ENCODE measurements at regions not wholly inside any gene's neighbourhood (a gene's known extent, or its start where the extent isn't known, plus 50 kb on each side); places are given as distances from the start of the nearest gene placed in this dataset.
"Not testable (repeated sequence)": the region's sequence is repeated elsewhere in the genome, so short reads cannot be mapped to it uniquely, and the experiment has no call there.

DNA sequence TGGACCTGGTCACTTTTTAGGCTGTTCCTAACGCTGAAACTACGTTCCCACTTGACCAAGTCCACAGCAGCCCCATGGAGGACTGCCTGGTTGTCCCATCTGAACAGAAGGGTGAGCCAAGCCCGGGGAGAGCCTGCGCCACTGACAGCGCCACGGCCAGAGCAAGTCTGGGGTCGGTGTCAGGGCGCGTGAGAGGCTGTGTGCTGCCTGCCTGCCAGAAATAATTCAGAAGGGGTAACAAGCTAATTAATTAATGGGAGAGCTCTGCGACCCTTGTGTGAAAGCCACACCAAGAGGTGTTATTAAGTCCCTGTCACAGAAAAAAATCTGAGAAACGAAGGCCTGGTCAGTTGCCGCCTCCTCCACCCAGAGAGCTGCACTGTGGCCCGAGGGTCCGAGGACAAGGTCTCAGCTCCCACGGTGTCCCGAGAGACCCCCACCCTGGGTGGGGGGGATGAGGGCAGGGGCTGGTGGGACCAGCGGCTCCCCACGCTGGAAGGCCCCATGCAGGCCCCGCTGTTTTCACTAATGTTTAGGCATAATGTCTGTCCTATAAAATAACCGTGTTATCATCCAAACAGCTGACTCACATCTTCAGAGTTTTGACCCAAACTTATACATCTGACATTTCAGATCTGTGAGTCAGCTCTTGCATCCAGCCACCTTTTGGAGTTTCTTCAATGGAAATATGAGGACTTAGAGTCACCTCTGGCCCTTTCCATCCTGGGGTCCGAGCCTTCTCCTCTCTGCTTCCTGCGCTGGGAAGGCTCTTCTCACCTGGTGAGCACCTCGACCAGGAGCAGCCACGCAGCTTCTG is 58.5 kb downstream of the DLL1 start:
- no peak for DNase-seq

DNA sequence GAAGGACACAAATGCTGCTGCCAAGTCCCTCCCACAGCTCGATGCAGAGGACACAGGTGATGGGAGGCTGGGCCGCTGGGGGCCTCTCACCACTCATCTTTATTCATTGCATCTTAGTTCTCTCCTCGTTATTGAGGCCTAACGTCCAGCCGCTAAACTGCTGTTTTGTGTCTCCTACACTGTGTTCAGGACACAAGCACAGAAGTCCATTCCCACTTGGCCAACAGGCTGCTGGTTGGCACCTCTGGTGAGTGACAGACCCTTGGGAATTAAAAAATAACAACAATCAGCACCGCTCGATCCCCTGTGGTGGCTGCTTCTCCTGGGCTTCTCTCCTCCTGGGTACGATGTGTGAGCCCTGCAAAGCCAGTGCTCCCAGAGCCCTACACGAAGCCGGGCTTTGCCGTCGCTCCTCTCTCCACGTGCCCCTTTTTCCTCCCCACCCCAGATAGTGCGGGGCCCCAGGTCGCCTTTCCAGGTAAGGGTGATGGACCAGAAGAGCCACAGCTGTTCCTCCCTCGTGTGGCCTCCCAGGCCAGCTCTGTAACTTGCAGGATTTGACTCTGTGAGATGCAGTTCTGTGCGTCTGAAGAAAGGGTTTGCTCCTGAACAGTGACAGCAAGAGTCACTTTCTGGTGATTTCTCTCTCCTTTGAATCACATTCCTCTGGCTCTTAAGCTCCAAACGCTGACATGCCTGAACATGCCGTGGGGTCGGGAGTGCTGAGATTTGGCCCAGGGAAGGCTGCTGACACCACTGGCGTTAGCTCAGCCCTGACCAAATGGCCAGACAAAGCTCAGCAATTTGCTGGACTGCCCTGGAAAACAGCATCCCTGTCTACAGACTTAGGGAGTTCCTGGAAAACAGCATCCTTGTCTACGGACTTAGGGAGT is 59.3 kb downstream of the DLL1 start:
- DNase-seq, result no peak

DNA sequence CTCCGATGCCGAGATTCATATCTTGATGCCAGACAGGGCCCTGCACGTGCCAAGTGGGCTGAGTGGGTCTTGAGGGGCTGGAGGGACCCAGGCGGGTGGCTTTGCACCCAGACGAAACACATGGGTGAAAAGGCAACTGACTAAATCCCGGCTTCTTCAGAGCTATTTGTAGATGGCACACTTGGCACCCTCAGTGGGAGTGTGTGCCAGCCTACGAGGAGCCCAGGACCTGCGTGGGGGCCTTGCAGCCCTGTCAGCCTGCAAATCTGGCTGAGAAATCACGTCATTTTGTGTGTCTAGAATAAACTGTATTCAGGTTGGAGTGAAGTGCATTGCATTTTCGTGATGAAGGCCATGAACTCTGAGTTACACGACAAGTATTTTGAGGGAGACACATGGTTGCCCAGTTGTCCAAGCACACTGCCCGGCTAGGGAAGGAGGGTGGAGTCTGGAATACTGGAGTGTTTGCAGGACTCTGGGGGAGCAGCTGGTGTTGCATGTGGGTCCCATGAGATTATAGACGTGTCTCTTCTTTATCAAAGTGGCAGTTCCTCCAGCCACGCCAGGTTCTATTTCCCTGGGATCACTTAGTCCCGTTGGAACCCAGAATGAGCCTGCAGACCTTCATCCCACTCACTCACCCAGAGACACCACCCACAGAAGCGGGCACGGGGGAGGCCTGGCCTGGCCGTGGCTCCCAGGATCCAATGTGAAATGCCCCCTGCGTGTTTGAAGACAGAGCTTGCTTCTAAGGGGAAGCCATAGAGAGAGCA is 60.2 kb downstream of the DLL1 start:
- DNase-seq, result no peak

DNA sequence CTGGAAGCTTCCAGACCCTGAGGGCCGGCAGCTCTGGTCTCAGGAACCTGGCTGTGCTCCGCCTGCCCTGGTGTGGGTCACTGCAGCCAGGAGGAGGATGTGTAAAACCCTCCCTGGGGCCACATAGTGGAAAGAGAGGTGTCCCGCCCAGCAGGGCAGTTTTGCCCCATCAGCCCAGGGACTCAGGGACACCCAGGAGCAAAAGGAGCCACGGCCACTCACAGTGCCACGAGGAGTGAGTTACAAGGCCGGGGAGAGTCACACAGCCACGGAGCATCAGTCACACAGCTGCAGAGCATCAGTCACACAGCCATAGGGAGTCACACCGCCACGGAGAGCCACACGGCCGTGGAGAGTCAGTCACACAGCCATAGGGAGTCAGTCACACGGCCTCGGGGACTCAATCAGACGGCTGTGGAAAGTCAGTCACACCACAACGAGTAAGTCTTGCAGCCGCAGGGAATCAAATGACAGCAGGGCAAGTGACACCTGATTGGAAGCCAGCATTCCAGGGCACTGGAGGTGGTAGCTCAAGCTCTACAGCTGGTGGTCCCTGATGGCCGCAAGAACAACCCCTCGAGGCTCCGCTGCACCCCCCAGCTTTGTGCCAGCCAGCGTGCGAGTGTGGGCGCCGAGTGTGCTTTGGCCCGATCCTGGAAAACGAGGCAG is 60.9 kb downstream of the DLL1 start:
- DNase-seq, result no peak

DNA sequence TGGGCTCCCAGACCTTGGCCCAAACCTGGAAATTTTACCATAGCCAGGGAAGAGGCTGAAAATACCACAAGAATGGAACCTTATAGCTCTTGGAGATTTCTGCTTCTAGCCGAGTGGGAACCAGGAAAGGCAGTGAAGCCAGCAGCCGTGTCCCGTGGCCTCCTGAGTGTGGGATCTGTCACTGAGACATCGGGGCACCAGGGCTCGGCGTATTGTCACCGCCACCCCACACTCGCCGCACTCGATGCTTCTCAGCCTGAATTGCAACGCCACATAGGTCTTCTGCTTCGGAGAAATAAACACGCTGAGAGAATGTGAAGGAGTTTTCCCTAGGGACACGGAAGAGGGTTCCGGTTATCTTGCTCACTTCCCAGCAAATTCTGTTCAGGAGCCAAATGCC is 61.5 kb downstream of the DLL1 start:
- DNase-seq, result no peak

DNA sequence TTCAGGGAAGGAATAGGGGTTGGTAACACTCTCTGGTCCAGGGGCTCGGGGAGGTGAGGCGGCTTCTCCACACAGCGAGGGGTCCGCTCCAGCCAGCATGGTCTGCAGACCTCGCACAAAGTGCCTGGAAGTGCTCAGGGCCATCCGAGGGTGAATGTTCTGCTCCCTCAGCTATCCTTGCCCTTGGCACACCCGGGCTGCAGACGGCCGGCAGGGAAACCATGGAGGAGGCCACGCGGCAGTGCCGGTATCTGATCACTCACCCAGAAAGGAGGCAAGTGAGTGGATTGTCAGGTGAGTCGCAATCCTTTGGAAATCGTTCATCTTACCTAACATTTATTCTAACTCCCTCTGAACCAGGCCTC is 62.0 kb downstream of the DLL1 start:
- no peak for DNase-seq

DNA sequence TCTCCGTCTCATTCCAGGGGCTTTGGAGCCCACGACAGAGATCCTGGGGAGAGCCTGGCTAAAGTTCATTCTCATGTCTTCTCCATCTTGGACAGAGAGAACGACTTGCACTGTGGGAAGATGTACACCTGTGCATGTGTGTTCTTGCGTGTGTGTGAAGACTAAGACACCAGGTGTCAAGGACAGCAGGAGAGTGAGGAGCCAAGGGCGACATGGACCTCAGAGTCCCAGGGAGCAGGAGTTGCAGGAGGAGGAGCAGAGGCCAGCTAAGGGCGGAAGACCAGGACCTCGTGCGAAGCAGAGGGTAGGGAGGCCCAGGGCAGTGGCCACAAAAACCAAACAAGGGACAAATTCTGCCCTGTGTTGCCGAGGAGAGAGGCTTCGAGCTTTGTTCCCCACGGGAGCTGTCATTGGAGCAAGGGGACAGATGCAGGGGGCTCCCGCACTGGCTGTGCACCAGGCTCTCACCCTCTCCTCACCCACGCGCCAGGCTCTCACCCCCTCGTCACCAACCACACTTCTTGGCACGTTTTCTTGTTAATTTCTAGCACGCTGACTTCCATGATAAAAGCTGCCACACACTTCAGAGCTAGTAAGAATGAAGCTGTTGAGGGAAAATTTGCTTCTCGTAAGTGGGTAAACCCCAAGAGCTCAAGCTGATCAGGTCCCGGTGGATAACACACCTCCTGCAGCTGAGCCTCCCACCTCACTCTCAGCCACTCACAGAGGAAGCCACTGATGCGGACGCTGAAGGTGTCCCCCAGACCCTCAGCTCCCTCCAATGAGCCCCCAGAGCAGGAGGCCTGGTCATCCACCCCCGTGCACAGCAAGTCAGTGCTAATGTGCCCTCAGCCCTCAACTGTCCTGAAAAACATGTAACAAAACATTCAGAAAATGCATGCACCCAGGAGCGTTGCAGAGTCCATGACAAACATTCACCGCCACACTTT is 62.6 kb downstream of the DLL1 start:
- no peak for DNase-seq

DNA sequence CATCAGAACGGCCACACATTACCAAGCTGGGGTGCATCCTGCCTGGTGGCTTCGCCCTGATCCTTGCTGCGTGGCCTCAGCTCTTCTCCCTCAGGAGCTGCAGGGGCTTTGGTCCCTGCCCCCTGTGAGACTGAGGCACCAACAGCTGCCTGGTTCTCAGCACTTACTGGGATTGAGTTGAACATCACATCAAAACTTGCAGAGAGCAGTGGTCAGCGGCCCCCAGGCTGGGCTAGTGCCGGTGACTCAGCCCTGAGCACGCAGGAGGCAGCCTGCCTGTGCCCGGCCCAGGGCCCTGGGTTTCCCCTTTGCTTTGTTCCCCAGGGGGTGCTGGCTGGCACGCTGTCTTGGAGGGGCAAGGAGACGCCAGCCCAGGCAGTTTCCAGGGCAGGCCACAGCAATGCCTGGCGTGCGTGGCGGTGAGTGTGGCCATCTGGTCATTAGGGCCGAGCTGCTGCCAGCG is 63.3 kb downstream of the DLL1 start:
- no peak for DNase-seq

DNA sequence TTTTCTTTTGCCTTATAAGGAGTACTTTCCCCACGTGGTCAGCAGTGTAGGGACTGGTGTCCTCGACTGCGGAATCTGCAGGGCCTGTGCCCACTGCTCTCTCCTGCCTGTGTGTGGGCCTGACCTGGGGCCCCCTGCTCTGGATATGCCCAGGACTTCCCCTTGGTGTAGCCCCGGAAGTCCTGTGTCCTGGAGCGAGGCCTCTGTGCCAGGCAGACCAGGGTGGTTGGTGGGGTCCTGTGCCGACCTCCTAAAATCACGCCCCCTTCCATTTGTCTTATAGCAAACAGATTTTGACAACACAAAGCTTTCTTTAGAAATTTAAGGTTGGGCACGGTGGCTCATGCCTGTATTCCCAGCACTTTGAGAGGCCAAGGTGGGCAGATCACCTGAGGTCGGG is 64.2 kb downstream of the DLL1 start:
- no peak for DNase-seq

DNA sequence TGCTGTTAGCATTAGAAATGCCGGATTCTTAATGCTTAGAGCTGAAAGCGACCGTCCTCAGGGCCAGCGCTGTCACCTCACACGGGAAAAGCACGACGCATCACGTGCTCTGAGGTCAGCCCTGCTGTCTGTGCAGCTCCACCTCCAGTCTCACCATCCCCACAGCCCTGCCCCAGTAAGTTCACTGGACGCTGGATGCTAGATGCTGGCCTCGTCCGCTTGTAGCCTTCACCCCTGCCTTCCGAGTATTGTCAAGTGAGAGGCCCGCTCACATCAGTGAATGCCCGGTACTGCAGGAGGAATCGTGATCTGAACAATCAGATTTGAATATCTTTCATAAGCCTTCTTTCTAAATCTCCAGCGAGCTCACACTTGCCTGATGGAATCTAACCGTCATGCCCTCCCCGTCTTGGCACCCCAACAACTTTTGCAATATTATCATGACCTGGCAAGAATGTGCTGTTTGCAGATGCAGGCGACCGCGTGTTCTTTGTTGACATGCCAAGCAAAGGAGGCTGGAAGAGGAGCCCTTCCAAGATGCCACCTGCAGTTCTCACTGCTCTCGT is 64.9 kb downstream of the DLL1 start:
- no peak for DNase-seq

DNA sequence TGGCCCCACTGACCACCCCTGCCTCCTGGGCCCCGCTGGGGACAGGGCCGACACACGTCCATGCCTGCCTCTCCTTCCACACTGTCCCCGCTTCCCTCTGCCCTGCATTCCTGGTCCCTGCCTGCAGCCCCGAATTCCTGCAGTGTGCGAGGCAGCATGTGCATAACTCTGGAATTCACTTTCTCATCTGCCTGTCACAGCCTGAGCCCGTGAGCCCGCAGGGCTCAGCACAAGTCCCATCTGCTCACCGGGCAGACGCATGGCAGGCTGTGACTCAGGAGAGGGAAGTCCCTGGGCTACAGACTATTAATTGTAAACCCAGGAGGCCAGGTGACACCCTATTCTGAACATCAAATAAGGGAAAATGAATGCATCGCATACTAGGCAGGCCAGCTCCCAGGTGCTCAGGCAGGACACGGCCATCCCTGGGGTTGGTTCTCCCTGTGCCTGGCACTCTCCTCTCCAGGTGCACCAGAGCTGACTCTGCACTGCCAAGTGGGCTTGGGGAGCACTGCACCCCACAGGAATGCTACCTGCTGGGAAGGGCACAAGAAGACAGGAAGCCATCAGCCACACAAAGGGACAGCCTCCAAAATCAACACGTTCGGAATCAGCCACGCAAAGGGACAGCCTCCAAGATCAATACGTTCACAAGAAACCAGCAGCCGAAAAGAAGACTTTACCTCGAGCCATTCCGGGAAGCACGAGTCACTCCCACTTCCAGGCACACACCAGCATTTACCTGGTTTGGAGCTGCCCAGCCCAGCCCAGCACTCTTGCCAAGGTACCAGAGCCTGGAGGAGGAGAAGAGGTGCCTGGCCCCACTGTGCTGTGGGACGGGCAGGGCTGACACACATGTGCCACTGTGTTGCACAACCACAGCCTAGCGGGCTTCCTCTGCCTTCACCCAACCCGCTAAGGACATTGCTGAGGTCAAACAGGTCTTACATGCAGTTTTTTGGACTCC is 65.9 kb downstream of the DLL1 start:
- no peak for DNase-seq

DNA sequence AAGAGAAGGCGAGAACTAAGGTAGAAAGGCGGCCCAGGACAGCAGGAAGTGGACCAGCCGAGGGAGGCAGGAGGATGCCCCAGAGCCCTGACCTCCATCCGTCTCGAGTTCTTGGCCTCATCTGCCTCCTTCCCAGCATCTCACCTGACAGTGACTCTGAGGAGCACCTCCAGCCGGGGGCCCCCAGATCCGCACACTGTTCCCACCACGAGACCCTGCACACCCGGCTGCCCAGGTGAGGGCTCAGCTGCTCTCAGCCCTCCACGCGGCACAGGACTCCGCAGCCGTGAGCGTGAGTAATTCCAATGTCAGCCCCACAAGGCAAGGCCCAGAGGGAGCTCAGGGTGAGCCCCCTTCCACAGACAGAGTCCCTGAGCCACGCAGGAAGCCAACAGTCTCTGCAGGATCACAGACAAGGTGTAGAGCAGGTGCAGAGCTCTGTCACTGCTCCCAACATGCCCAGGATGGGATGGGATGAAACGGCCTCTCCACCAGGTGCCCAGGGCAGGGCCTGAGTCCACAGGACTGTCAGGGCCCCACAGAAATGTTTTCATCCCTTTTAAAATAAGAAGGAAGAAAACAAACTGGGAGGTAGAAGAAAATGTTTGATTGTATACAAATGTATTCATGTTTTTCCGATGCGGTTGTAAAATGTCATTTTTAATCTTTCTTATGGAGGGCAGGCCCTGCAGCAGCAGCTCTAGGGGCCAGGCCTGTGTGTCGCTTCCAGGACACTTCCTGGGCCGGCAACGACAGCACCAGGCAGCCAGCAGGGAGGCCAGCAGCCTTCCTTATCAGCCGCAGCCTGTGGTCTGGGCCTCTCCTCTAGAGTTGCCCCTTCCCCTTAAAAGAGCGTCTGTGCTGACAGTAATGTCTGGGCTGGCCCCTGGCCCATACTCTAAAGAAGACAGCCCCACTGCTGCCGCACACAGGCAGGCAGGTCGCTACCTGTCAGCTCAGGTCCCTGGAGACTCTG is 66.9 kb downstream of the DLL1 start:
- DNase-seq, result no peak

DNA sequence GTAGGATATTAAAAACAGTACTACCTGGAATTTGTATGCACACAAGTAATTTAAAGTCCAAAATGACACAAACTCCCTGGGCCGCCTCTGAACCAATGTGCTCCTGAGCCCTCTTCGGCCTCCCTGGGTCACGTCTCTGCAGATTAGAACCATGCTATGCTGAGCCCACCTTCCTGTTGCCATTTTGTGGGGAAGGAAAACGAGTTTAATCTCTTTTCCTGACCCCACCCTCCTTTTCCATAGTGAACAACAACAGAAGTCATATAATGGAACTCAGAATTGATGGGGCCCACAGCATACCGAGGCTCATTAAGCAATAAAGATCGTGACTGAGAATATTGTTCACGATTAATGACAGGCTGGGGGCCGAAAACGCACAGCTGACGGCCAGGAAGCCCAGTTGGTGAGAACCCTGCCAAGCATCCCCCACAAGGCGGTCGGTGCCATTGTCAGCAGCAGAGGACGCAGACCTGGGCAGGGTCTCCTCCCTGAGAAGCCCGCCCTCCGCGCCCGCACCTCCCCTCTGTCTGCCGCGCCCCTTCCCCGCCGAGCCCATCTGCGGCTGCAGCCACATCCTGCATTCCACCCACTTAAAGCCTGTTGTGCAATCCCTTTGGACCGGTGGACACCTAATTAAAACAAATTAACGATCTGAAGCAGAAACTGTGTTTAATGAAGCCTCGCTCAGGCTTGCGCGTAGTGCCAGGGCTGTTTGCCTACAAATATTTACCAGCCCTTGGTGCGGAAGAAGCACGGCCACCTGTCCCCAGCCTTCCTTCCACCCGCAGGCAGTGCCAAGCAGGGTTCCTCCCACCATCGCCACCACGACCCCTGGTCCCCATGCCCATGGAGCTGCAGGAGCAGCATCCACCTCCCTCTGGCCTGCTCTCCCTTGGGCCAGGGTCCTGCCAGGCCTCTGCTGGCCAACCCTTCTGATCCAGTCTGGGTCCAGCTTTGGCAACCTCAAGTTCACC is 68.1 kb downstream of the DLL1 start:
- DNase-seq, result no peak

DNA sequence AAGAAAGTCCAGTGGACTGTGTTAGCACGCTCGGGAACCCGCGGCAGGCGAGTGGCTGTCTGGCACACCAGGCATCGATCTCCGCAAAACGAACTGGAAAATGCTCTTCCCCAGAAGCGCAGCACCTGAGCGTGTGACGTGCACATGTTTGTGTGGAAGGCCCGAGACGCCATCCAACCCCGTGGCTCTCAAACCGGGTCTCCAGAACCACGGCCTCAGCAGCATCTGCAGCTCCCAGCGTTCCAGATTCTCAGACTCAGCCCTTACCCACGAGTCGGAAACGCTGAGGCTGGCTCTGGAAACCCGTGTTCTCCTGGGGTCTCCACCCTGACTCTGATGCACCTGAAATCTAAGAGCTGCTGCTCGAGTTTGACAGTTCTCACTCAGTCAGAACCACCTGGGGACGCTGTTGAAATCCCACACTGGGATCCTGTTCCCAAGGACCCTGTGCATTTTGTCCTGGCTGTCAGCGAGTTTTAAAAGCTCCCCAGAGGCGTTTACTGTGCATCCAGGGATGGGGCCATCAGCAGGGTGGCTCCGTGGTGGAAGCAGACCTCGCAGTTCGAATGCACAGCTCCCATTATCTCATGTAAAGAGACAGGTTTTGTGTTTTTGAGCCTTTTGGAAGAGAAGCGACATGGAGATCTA is 69.0 kb downstream of the DLL1 start:
- no peak for DNase-seq

DNA sequence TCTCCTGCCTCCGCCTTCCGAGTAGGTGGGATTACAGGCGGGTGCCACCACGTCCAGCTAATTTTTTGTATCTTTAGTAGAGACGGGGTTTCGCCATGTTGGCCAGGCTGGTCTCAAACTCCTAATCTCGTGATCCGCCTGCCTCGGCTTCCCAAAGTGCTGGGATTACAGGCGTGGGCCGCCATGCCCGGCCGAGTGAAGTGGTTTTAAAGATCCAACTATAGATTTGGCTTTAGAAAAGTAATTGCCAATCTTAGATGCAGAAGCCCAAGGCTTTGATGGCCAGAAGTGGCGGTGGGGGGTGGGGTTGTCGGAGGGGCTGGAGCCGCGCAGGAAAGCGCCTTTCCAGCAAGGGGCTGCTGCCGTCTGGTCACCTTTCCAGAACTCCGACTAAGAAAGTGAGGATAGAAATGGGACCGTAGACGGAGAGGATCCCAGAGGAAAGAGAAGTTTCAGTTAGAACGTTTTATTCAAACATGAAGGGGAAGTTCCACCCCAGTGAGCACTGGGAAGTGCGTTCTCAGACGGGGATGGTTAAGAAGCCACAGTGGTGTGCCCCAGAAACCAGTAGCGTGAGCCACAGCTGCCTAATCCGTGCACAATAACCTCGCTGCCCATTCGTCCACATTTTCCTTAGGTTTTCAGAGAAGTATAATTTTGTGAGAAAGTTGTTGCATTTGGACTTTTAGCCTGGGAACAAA is 69.7 kb downstream of the DLL1 start:
- no peak for DNase-seq

DNA sequence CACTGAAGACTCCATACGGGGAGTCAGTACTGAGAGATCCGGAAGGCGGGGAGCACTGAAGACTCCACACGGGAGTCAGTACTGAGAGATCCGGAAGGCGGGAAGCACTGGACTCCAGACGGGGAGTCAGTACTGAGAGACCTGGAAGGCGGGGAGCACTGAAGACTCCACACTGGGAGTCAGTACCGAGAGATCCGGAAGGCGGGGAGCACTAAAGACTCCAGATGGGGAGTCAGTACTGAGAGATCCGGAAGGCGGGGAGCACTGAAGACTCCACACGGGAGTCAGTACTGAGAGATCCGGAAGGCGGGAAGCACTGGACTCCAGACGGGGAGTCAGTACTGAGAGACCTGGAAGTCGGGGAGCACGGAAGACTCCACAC is 77.2 kb downstream of the DLL1 start:
- DNase-seq, result not testable (repeated sequence)

Data from T-helper 9 cell (primary cell).